Gastroesophageal sphincter (tissue), 2 donors: ENCODE measurements at regions not wholly inside any gene's neighbourhood (a gene's known extent, or its start where the extent isn't known, plus 50 kb on each side); places are given as distances from the start of the nearest gene placed in this dataset.

Experiments
- EP300 ChIP-seq: sonication (generic); formaldehyde crosslinking; IDR thresholded peaks from one replicate; pipeline ENCODE4 v1.6.1; 2017; ENCODE audit warnings: antibody characterized with exemption, mild to moderate bottlenecking
- POLR2A ChIP-seq, 2 donors: fragments of 450-650 bp; IDR thresholded peaks; one replicate each; pipeline ENCODE4 v1.6.1; 2017; ENCODE audit warnings: antibody characterized with exemption in 2 of 2, mild to moderate bottlenecking in 2 of 2, moderate library complexity in 1 of 2

DNA sequence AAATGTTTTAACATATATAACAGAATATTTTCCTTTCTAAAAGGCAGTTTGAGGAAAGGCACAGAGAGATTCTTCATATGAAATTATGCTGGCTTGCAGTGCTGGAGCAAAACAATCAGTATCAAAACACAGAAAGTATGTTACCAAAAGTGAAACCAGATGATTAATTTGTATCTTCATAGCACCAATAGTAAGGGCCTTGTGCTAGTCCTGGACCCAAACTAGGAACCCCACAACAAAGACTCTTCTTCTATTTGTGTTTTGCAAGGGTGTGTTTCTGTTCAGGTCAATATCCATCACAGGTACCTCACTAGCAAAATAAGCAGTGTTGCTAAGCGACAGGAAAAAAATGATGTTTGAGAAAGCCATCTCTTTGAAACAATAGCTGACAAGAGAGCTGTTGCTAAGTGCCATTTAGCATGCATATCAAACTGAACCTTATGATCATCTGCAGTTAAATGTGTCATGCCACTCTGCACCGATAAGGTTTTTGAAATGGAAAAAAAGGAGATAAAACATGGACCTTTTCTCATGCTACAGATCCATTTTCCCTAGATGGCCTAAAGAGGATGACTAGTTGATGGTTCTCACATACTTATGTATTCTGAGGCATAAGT lies 196.2 kb upstream of the ALG10 start:
- TF ChIP-seq POLR2A (IDR thresholded peaks at IDR 0.05): no peak
- TF ChIP-seq EP300: no peak
